CD4-positive, alpha-beta T cell treated with Interleukin-4 for 4 hours (primary cell): ENCODE measurements at regions not wholly inside any gene's neighbourhood (a gene's known extent, or its start where the extent isn't known, plus 50 kb on each side); places are given as distances from the start of the nearest gene placed in this dataset.

Experiments used
- DNase-seq: peaks from one replicate; pipeline ENCODE4 v3.0.0-alpha.2; 2020

GRCh38 chr5:89098199-89098756, 215.3 kb upstream of the MEF2C start:
- DNase-seq: no peak

GRCh38 chr5:89097103-89097502, 214.1 kb upstream of the MEF2C start:
- DNase-seq: no peak

GRCh38 chr5:89095341-89095740, 212.4 kb upstream of the MEF2C start:
- no peak for DNase-seq

DNA sequence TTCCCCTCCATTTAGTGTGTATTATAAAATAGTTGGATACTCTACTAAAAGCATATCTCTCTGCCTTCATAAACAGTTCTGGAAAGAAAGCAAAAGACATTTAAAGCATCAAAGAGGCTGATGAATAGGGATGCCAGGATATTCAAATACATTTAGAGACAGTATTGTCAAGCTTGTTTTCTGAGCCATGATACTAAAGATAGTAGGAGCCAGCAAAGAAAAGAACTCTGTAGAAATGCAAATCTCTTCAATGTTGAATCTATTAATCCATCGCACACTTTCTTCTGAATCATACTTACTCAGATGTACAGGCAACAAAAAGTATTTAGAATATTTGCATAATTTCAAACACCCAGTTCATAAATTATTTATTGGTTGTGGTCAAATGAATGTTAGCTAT, 207.1 kb upstream of the MEF2C start:
- DNase-seq: no peak

DNA sequence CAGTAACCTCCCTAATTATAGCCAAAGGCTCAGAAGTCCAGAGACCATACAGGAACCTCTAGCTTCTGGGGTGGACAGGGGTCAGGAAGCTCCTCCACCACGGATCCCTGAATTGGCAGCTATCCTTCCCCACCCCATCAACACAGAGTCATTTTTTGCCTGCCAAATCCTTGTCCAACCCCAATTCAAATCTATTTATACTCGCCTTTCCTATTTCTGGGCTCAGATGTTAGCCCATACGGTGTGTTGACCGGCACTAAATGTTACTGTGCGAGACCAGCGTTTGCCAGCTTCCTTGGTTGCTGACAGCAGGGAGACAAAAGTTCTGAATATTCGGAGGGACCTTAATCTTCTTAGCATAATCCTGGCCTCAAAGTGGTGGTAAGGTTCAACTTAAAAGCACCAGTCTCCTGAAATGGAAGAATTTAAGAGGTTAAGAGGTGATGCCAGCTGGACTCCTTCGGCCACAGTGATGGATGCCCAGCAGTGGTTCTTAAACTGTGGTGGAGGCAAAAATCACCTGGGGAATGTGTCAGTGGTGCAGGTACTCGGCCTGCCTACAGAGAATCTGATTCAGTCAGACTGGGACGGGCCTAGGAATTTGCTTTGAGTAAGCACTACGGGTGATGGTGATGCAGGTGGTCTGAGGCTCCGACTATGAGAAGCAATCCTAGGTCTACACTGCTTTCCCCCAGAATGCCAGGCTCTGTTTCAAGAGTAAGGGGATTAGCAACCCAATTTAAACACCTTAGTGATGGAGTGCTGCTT, 204.8 kb upstream of the MEF2C start:
- DNase-seq: no peak

- DNase-seq: no peak
These were observed 204.1 kb upstream of the MEF2C start for GRCh38 chr5:89087128-89087527.

- no peak for DNase-seq
These were observed 203.6 kb upstream of the MEF2C start for GRCh38 chr5:89086390-89087086.

DNA sequence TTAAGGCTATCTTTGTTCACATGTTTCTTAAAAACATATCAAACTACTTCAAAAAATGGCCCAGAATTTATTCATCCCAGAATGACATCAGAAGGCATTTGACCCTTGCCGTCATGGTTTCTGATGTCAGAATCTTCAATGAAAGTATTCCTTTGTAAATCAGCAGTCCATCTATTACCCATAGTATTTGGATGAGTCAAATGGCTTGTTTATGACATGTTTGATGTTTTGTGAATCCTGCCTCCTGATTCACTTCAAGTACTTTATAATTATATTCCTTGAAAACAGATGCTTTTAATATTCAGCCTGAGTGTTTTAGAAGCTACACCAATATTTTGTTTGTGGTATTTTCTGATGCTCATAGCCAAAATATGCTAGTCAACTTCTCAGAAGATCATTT, 200.8 kb upstream of the MEF2C start:
- DNase-seq: no peak

DNA sequence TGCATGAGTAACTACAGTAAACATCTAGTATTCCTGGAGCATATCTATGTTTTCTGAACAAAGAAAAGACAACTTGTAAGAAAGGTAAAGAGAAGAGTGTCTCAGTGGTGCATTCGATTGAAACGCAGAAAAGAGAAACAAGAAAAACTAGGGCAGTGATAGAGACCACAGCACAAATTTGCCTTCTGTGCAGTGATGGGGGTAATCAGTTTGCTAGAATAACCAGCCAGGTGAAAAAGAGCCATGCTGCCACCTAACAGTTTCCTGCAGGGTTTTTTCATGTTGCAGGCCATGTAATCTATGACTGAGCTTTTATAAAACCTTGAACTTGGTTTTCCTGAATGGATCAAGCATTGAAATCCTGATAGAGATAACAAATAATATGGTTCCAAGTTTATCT, 198.4 kb upstream of the MEF2C start:
- no peak for DNase-seq

GRCh38 chr5:89080467-89081116, 197.6 kb upstream of the MEF2C start:
- DNase-seq: no peak

DNA sequence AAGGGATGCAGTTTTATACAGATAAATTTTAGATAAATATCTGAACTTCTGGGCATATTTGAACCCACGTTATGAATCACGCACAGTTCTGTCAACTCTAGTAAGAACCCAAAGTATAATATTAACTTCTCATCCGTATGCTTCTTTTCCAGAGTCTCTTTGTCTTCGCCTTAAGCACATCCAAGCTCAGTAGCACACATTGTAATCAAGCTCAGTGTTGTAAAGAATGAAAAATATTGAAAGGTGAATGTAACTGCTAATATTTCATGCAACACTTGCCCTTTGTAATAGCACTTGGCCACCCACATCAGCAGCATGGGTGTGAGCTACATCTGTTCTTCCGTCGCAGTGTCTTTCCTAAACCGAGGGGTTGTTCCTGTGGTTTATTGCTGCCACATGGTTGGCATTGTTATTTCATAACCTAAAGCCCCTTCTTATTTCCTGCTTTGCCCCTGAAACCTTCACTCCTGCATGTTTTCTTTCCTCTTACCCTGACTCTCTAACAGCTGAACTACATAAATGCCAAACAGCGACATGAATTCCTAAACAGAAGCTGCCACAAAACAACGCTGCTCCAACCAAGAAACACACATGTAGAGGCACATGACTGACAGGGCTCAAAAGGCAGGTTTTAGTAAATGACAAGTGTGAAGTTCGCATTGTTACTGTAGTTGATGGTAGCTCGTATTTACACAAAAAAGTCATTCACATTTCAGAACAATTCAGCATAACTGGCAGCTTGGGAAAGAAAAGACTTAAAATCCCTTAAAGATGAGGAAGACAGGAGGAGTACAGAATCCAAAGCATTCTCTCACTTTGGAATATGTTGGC, 190.1 kb upstream of the MEF2C start:
- DNase-seq: no peak

GRCh38 chr5:89071941-89072331, 189.0 kb upstream of the MEF2C start:
- DNase-seq: no peak

GRCh38 chr5:89071101-89071940, 188.3 kb upstream of the MEF2C start:
- no peak for DNase-seq

- no peak for DNase-seq
These were observed 186.6 kb upstream of the MEF2C start for GRCh38 chr5:89069591-89069990.

DNA sequence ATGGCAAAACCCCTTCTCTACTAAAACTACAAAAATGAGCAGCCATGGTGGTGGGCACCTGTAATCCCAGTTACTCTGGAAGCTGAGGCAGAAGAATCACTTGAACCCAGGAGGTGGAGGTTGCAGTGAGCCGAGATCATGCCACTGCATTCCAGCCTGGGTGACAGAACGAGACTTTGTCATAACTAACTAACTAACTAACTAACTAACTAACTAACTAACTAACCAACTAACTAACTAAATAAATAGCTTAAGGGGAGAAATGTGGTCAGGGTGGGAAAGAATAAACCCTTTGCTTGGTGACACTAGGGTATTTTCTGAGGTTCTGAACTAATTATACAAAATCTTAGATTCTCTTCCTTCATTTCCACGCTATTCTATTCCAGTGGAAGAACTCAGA, 184.4 kb upstream of the MEF2C start:
- no peak for DNase-seq

- no peak for DNase-seq
These were observed 182.9 kb upstream of the MEF2C start for GRCh38 chr5:89065919-89066318.

GRCh38 chr5:89064736-89065135, 181.8 kb upstream of the MEF2C start:
- no peak for DNase-seq

DNA sequence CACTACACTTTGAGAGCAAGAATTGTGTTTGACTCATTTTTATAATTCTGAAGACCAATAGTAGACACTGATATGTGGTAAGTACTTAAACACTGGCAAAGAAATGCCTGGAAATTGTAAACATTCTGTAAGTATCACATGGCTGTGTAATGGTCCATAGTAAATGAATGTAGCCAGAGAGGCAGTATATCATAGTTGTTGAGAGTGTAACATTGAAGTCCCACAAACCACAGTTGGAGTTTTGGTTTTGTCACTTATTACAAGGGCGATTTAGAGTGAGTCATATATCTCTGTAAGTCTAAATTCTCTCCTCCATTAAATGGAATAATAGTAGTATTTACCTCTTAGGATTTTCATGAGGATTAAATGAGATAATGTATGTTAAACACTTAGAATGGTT, 181.1 kb upstream of the MEF2C start:
- DNase-seq: no peak

- DNase-seq: no peak
These were observed 177.8 kb upstream of the MEF2C start for GRCh38 chr5:89060768-89061167.

DNA sequence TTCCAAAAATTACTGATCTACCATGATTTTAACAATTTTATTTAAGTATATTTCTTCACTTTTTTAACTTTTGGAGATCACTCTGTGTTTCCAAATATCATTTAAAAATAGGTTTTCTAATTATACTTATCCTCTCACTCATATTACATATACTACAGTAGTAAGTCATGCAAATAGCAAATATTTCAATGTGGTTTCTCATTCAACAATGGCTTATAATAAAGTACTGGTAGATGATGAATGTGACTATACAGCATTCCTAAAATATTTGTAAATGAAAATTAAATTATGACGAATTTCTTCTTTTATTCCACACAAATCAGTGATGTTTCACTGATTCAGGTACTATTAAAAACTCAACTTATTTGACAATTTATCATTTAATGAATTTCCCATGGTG, 176.3 kb upstream of the MEF2C start:
- DNase-seq: no peak

DNA sequence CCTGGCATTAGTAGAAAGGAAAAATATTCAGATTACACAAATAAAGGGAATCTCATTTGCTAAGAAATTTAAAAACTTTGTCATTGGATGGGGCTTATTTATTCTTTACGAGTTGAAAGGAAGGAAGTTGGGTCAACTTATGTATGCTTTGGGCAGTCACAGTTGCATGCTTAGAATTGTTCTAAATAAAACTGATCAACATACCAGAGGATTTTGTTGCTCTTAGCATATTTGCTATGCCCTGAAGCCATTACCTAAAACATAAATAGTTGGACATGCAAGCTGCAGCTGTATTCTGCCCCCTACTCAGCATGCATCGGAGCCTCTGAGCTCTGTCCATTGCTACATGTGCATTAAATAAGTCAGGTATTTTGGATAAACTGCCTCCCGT, 172.7 kb upstream of the MEF2C start:
- no peak for DNase-seq
